ENCODE measurements at regions not wholly inside any gene's neighbourhood (a gene's known extent, or its start where the extent isn't known, plus 50 kb on each side); places are given as distances from the start of the nearest gene placed in this dataset.

- TF ChIP-seq GATA3 (IDR thresholded peaks at IDR 0.05; ENCODE audit: low read depth, low read length) (no peak), GATA2 (IDR thresholded peaks at IDR 0.05; ENCODE audit: low read depth, low read length) (no peak)
Observed at GRCh38 chr10:25747084-25747483, 186.9 kb upstream of the MYO3A start.

- TF ChIP-seq GATA2 (IDR thresholded peaks at IDR 0.05; ENCODE audit: low read depth, low read length) = no peak
- no peak for TF ChIP-seq GATA3 (IDR thresholded peaks at IDR 0.05; ENCODE audit: low read depth, low read length)
Observed at GRCh38 chr10:25748509-25748908, 185.5 kb upstream of the MYO3A start.

DNA sequence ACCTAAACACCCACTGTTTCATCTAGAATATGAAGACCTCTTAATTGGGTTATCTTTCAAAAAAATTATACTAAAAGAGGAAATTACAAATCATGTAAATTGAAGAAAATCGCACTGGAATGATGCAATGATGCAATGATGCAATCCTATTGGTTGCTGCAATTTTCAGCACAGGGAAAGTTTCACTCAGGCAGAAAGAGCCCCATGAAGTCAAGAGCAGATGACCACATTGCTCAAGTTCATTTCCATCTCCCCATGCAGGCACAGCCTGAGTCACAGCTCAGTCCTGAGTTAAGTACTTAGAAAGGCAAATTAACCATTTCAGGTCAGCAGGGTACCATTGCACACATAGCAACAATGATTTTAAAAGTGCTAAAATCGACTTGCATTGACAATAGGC, 180.3 kb upstream of the MYO3A start:
- TF ChIP-seq GATA3 (IDR thresholded peaks at IDR 0.05; ENCODE audit: low read depth, low read length) = no peak
- TF ChIP-seq GATA2 (IDR thresholded peaks at IDR 0.05; ENCODE audit: low read depth, low read length) = no peak

DNA sequence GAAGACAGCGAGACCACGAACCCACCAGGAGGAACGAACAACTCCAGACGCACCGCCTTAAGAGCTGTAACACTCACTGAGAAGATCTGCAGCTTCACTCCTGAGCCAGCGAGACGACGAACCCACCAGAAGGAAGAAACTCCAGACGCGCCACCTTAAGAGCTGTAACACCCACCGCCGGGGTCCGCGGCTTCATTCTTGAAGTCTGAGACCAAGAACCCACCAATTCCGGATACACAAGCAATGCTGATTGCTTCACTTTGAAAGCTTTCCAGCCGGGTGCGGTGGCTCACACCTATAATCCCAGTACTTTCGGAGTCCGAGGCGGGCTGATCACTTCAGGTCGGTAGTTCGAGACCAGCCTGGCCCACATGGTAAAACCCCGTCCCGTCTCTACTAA, 177.2 kb upstream of the MYO3A start:
- TF ChIP-seq GATA3 (IDR thresholded peaks at IDR 0.05; ENCODE audit: low read depth, low read length) = no peak
- no peak for TF ChIP-seq GATA2 (IDR thresholded peaks at IDR 0.05; ENCODE audit: low read depth, low read length)

DNA sequence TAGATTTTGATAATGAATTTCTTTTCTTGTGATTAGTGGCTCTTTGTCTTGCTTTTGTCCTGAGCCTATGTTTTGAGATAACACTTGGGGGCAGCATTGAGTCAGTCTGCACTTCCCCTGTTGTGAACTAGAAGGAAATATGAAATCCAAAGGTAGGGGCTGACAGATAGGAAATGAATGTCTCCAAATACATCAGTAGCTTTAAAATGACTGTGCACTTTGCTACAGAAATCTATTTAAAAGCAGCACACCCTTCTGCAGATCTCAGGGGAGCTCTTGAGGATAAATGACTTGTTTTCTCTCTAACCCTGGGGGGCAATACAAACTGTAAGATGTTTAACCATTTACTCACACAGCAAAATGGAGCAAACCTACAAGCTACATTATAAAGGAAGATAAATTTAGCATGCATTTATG, 176.0 kb upstream of the MYO3A start:
- TF ChIP-seq GATA3 (IDR thresholded peaks at IDR 0.05; ENCODE audit: low read depth, low read length) (no peak), GATA2 (IDR thresholded peaks at IDR 0.05; ENCODE audit: low read depth, low read length) (no peak)

DNA sequence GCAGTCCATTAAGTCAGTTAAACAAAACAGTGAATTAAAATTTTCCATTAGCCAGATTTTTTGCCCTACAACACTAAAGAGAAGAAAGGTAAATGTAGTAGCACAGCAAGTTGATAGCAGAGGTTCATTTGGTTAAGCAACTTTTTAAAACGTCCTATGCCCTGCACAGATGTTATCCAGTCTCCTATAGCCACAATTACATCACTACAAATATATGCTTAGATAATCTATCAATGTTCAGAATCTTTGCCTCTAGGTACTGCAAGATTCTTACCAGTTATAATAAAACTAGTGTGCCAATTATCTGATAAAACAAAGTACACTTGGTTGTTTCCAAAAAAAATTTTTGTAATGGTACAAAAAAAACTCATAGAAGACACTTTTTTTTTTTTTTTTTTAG, 175.5 kb upstream of the MYO3A start:
- TF ChIP-seq GATA3 (IDR thresholded peaks at IDR 0.05; ENCODE audit: low read depth, low read length) (peak; percentile 61), GATA2 (IDR thresholded peaks at IDR 0.05; ENCODE audit: low read depth, low read length) (no peak)

DNA sequence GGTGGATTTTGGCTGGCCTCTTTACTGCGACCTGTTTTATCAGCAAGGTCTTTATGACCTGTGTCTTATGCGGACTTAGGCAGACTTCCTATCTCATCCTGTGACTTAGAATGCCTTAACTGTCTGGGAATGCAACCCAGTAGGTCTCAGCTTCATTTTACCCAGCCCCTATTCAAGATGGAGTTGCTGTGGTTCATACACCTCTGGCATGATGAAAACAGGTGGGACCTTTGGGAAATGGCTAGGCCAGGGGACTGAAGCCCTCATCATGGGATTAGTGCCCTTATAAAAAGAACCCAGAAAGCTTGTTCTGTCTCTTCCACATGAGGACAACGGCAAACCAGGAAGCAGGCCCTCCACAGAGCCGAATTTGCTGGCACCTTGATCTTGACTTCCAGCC, 172.1 kb upstream of the MYO3A start:
- no peak for TF ChIP-seq GATA3 (IDR thresholded peaks at IDR 0.05; ENCODE audit: low read depth, low read length)
- TF ChIP-seq GATA2 (IDR thresholded peaks at IDR 0.05; ENCODE audit: low read depth, low read length) = no peak

DNA sequence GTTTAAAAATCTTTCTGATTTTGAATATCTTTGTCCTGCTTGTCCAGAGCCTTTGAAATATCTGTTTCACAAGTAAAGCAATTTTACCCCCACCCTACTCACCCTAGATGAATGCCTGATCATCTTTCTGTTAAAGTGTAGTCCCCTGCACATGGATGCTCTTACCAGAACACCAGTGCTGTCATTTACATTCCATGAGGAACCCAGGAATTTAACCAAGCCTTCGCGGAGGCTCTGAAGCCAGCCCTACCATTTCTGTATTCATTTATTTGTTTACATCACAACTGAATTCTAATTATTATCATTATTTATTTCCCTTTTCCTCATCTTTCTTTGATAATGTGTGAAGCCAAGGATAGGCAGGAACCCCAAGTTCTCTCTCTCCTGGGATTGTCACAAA, 167.8 kb upstream of the MYO3A start:
- no peak for TF ChIP-seq GATA2 (IDR thresholded peaks at IDR 0.05; ENCODE audit: low read depth, low read length)
- TF ChIP-seq GATA3 (IDR thresholded peaks at IDR 0.05; ENCODE audit: low read depth, low read length) = no peak

DNA sequence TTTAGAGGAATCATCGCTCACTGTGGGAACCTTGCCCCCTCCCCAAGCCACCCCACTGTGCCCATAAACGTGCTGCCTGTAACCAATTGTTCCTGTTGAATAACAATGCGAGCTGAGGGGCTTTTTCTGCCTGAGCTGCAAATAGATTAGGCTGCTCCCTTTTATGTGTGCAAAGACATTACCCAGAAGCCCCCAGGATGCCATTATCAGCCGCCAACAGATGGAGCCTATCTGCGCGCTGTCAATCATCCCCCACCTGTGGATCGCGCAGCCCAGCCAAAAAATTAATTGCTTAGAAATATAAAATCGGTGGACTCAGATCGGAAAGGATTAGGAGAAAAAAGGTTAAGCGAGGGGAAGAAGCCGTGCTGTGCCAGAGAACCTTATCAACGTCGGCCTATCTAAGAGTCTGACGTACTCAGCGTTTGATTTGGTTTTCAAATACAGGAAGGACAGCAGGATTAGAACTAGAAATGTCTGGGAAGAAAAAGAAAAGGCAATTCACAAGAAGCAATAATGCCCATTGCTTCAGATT, 167.3 kb upstream of the MYO3A start:
- peak; percentile 85 for TF ChIP-seq GATA2 (IDR thresholded peaks at IDR 0.05; ENCODE audit: low read depth, low read length)
- TF ChIP-seq GATA3 (IDR thresholded peaks at IDR 0.05; ENCODE audit: low read depth, low read length) = no peak

DNA sequence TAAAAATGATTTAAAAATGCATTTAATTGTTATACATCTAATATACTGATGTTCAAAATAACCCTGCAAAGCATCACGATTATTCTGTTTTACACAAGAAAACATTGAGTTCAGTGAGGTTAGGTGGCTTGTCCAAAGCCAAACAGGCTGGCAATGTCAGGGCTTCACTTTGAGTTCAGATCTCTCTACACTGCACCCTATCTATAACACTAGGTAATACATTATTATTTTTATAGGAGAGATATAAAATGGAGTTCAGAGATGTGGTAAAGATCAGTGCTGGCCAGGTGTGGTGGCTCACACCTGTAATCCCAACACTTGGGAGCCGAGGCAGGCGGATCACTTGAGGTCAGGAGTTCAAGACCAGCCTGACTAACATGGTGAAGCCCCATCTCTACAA, 165.9 kb upstream of the MYO3A start:
- TF ChIP-seq GATA3 (IDR thresholded peaks at IDR 0.05; ENCODE audit: low read depth, low read length) = no peak
- no peak for TF ChIP-seq GATA2 (IDR thresholded peaks at IDR 0.05; ENCODE audit: low read depth, low read length)

- no peak for TF ChIP-seq GATA2 (IDR thresholded peaks at IDR 0.05; ENCODE audit: low read depth, low read length)
- no peak for TF ChIP-seq GATA3 (IDR thresholded peaks at IDR 0.05; ENCODE audit: low read depth, low read length)
Observed at GRCh38 chr10:25778646-25779045, 155.4 kb upstream of the MYO3A start.

- TF ChIP-seq GATA2 (IDR thresholded peaks at IDR 0.05; ENCODE audit: low read depth, low read length) = no peak
- TF ChIP-seq GATA3 (IDR thresholded peaks at IDR 0.05; ENCODE audit: low read depth, low read length) = no peak
Observed at GRCh38 chr10:25786161-25786560, 147.9 kb upstream of the MYO3A start.

DNA sequence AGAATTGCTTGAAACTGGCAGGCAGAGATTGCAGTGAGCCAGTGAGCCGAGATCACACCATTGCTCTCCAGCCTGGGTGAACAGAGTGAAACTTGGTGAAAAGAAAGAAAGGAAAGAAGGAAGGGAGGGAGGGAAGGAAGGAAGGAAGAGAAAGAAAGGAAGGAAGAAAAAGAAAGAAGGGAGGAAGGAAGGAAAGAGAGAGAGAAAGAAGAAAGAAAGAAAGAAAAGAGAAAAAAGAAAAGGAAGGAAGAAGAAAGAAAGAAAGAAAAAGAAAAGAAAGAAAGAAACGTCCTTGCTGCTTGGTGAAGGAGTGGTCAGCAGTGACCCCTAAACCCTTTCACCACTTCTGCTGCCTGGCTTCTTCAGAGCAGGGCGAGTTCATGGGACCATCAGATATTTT, 147.1 kb upstream of the MYO3A start:
- TF ChIP-seq GATA2 (IDR thresholded peaks at IDR 0.05; ENCODE audit: low read depth, low read length) = no peak
- TF ChIP-seq GATA3 (IDR thresholded peaks at IDR 0.05; ENCODE audit: low read depth, low read length) = no peak

- TF ChIP-seq GATA2 (IDR thresholded peaks at IDR 0.05; ENCODE audit: low read depth, low read length) (no peak), GATA3 (IDR thresholded peaks at IDR 0.05; ENCODE audit: low read depth, low read length) (no peak)
Observed at GRCh38 chr10:25797888-25798429, 136.1 kb upstream of the MYO3A start.

- TF ChIP-seq GATA3 (IDR thresholded peaks at IDR 0.05; ENCODE audit: low read depth, low read length) (no peak), GATA2 (IDR thresholded peaks at IDR 0.05; ENCODE audit: low read depth, low read length) (no peak)
Observed at GRCh38 chr10:25804505-25804904, 129.5 kb upstream of the MYO3A start.

DNA sequence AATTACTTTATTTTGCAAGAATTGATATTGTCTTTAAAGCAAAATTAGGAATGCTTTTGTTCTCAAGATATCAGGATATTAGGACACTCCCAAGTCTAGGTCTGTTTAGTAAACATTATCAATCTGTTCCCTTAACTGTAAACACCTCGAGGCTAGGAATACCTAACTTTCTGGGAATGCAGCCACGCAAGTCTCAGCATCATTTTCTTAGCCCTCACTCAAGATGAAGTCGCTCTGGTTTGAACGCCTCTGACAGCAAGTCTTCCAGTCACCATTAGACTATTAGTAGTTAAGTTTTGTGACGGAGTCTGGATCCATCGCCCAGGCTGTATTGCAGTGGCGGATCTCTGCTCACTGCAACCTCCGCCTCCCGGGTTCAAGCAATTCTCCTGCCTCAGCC, 128.0 kb upstream of the MYO3A start:
- no peak for TF ChIP-seq GATA2 (IDR thresholded peaks at IDR 0.05; ENCODE audit: low read depth, low read length)
- no peak for TF ChIP-seq GATA3 (IDR thresholded peaks at IDR 0.05; ENCODE audit: low read depth, low read length)

Measured in SH-SY5Y (cell line).